ENCODE measurements at regions not wholly inside any gene's neighbourhood (a gene's known extent, or its start where the extent isn't known, plus 50 kb on each side); places are given as distances from the start of the nearest gene placed in this dataset.

- intact Hi-C loops (cut with micrococcal nuclease), result no loop called here
- Mint-ChIP-seq H3K4me1 (ENCODE audit: low read depth) (no peaks in the 10 kb centered on the region), H3K4me3 (no peak overlapping the region), H3K36me3 (ENCODE audit: low read depth) (no peaks in the 10 kb centered on the region), H3K27ac (no peak overlapping the region), H3K9me3 (no peaks in the 10 kb centered on the region), H3K27me3 (peaks cover 3% of the 10 kb centered on the region)
Observed at GRCh38 chr16:77624085-77624484, 98.2 kb upstream of the NUDT7 start.

DNA sequence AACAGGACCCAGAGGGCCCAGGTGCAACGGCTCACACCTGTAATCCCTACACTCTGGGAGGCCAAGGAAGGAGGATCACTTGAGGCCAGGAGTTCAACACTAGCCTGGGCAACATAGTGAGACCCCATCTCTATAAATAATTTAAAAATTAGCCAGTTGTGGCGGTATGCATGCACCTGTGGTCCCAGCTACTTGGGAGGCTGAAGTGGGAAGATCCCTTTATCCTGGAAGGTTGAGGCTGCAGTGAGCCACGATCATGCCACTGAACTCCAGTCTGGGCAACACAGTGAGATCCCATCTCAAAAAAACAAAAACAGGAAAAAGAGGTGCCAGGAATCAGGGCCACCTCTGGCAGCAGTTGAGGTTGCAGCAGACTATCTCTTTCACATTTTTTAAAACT, 85.7 kb upstream of the NUDT7 start:
- Mint-ChIP-seq H3K36me3 (ENCODE audit: low read depth) (no peaks in the 10 kb centered on the region), H3K4me3 (no peak overlapping the region), H3K9me3 (no peaks in the 10 kb centered on the region), H3K4me1 (ENCODE audit: low read depth) (no peaks in the 10 kb centered on the region), H3K27ac (no peak overlapping the region), H3K27me3 (peaks cover 3% of the 10 kb centered on the region)
- intact Hi-C loops (cut with micrococcal nuclease), result no loop called here

DNA sequence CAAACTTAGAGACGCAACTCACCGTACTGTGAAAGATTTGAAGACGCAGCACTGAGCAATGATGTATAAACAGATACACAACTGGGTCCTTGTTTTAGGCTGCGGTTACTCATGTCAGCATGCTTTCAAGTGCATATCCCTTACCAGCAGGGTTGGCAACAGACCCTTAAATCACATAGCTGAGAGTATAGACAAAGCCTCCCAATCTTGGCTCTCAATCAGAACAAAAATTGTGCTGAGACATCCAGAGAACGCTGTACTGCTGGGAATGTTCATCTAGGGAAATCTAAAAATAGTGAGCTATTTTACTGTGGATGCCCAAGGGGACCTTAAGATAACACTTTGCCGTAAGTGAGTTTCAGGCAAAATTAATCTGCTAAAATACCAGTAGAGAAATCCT, 84.4 kb upstream of the NUDT7 start:
- intact Hi-C loops (cut with micrococcal nuclease), result no loop called here
- Mint-ChIP-seq H3K27me3 (peaks cover 3% of the 10 kb centered on the region), H3K4me3 (no peak overlapping the region), H3K36me3 (ENCODE audit: low read depth) (no peaks in the 10 kb centered on the region), H3K4me1 (ENCODE audit: low read depth) (no peaks in the 10 kb centered on the region), H3K27ac (no peak overlapping the region), H3K9me3 (no peaks in the 10 kb centered on the region)

DNA sequence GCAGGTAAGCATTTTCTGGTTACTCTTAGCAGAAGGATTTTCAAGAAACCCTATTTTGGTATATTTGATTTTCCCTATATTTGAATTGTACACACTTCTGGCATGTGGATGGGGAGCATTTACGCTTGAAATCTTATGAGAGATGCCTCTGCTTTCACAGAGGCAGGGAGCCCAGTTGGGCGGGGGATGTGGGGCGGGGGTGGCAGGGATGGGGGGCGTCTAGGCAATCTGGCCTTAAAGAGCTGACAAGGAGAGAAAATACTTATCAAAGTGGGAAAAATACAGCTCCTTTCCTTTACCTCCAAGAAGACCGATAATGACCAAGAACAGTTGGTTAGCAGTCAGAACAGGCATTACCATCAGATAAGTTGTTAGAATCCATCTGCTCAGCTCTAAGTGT, 79.1 kb upstream of the NUDT7 start:
- Mint-ChIP-seq H3K4me3 (no peak overlapping the region), H3K36me3 (ENCODE audit: low read depth) (no peaks in the 10 kb centered on the region), H3K27ac (no peak overlapping the region), H3K27me3 (peaks cover 4% of the 10 kb centered on the region), H3K4me1 (ENCODE audit: low read depth) (no peaks in the 10 kb centered on the region), H3K9me3 (no peaks in the 10 kb centered on the region)
- intact Hi-C loops (cut with micrococcal nuclease), result no loop called here

DNA sequence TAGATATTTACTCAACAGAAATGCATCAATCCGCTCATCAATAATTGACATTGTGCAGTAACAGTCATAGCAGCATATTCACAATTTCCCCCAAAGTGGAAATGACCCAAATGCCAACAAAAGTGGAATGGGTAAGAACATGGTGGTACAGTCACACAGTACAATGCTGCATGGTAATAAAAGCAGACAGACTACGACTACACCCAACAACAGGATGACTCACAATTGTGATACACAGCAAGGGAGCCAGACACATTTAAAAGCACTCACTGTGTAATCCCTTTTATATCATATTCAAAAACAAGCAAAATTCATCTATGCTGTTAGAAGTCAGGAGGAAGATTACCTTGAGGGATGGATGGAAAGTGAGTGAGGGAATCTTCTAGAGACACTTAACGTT, 76.5 kb upstream of the NUDT7 start:
- Mint-ChIP-seq H3K27ac (no peak overlapping the region), H3K4me3 (no peak overlapping the region), H3K9me3 (no peaks in the 10 kb centered on the region), H3K36me3 (ENCODE audit: low read depth) (no peaks in the 10 kb centered on the region), H3K4me1 (ENCODE audit: low read depth) (no peaks in the 10 kb centered on the region), H3K27me3 (peaks cover 2% of the 10 kb centered on the region)
- intact Hi-C loops (cut with micrococcal nuclease), result no loop called here

- no peak overlapping the region for H3K4me3 Mint-ChIP-seq
- no peaks in the 10 kb centered on the region for H3K4me1 Mint-ChIP-seq (ENCODE audit: low read depth)
- peaks cover 2% of the 10 kb centered on the region for H3K27me3 Mint-ChIP-seq
- H3K36me3 Mint-ChIP-seq (ENCODE audit: low read depth), result no peaks in the 10 kb centered on the region
- H3K27ac Mint-ChIP-seq, result no peak overlapping the region
- intact Hi-C loops (cut with micrococcal nuclease), result no loop called here
- no peaks in the 10 kb centered on the region for H3K9me3 Mint-ChIP-seq
Observed at GRCh38 chr16:77647726-77648125, 74.6 kb upstream of the NUDT7 start.

GRCh38 chr16:77650761-77651160, 71.6 kb upstream of the NUDT7 start:
- H3K4me3 Mint-ChIP-seq, result no peak overlapping the region
- intact Hi-C loops (cut with micrococcal nuclease), result no loop called here

DNA sequence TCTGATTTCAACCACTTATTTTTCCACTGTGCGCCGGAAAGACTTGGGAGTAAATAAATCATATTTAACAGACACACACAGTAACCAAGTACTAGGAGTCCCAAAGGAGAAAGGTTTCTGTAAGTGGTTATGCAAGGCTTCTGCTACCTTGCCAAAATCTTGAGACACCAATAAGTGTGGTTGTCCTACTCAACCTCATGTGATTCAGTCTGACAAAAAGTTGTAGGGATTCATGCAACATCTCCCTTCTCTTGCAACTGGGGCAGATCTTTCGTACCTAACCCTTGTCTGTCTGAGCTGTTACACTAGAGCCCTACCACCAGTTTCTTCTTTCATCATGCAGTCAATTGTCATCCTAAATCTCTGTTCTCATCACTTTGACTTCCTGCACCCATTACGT, 69.9 kb upstream of the NUDT7 start:
- Mint-ChIP-seq H3K27ac (no peak overlapping the region), H3K36me3 (ENCODE audit: low read depth) (no peaks in the 10 kb centered on the region), H3K4me3 (no peak overlapping the region), H3K4me1 (ENCODE audit: low read depth) (no peaks in the 10 kb centered on the region), H3K9me3 (peaks cover 11% of the 10 kb centered on the region), H3K27me3 (peaks cover 2% of the 10 kb centered on the region)
- intact Hi-C loops (cut with micrococcal nuclease), result no loop called here

More at GRCh38 chr16:77650761-77651160, 71.6 kb upstream of the NUDT7 start:
- no peaks in the 10 kb centered on the region for H3K9me3 Mint-ChIP-seq
- H3K4me1 Mint-ChIP-seq (ENCODE audit: low read depth), result no peaks in the 10 kb centered on the region
- peaks cover 2% of the 10 kb centered on the region for H3K27me3 Mint-ChIP-seq
- no peaks in the 10 kb centered on the region for H3K36me3 Mint-ChIP-seq (ENCODE audit: low read depth)
- H3K27ac Mint-ChIP-seq, result no peak overlapping the region

- Mint-ChIP-seq H3K4me3 (no peak overlapping the region), H3K36me3 (ENCODE audit: low read depth) (no peaks in the 10 kb centered on the region), H3K27ac (no peak overlapping the region), H3K4me1 (ENCODE audit: low read depth) (no peaks in the 10 kb centered on the region), H3K27me3 (peaks cover 2% of the 10 kb centered on the region), H3K9me3 (peaks cover 24% of the 10 kb centered on the region)
- intact Hi-C loops (cut with micrococcal nuclease), result no loop called here
Observed at GRCh38 chr16:77657016-77657415, 65.3 kb upstream of the NUDT7 start.

- intact Hi-C loops (cut with micrococcal nuclease), result no loop called here
- Mint-ChIP-seq H3K36me3 (ENCODE audit: low read depth) (no peaks in the 10 kb centered on the region), H3K4me1 (ENCODE audit: low read depth) (no peaks in the 10 kb centered on the region), H3K9me3 (peaks cover 55% of the 10 kb centered on the region), H3K27ac (no peak overlapping the region), H3K27me3 (no peaks in the 10 kb centered on the region), H3K4me3 (no peak overlapping the region)
Observed at GRCh38 chr16:77660311-77660710, 62.0 kb upstream of the NUDT7 start.

DNA sequence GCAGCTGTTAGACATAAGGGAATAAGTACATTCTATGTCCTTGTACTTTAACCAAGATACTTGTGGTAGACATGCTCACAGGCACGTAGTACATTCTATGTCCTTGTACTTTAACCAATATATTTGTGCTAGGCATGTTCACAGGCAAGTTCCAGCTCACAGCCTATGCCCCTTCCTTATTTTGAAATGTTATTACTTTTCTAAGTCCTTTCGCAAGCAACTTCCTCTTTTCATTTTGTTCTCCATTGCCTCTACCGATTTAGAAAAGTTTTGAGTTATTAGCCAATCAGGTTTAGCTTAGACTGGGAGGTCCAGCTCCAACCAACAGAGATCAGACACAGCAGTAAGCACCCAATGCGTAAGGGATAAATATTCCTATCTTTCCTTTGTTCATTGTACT, 60.1 kb upstream of the NUDT7 start:
- Mint-ChIP-seq H3K4me1 (ENCODE audit: low read depth) (no peaks in the 10 kb centered on the region), H3K9me3 (peaks cover 46% of the 10 kb centered on the region), H3K27me3 (no peaks in the 10 kb centered on the region), H3K4me3 (no peak overlapping the region), H3K27ac (no peak overlapping the region), H3K36me3 (ENCODE audit: low read depth) (no peaks in the 10 kb centered on the region)
- intact Hi-C loops (cut with micrococcal nuclease), result no loop called here

DNA sequence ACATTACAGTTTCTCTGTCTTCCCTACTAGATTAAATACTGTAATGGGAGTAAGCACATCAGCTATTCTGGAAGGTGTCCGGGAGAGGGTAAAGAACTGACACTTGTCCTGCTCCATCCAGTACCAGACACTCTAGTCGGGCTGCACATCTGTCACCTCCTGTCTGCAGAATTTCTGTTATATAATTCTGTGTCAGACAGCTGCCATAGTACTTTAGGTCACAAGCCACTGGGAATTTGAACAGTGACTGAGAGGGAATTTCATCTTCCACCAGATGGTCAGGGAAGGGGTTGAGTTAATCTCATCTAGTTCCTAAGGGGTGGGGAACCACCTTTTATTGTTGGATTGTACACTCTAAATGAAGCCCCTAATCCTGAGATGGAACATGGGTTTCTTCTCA, 58.6 kb upstream of the NUDT7 start:
- intact Hi-C loops (cut with micrococcal nuclease), result no loop called here
- no peaks in the 10 kb centered on the region for H3K27me3 Mint-ChIP-seq
- peaks cover 41% of the 10 kb centered on the region for H3K9me3 Mint-ChIP-seq
- no peak overlapping the region for H3K4me3 Mint-ChIP-seq
- no peaks in the 10 kb centered on the region for H3K4me1 Mint-ChIP-seq (ENCODE audit: low read depth)
- no peaks in the 10 kb centered on the region for H3K36me3 Mint-ChIP-seq (ENCODE audit: low read depth)
- H3K27ac Mint-ChIP-seq, result no peak overlapping the region

- intact Hi-C loops (cut with micrococcal nuclease), result no loop called here
- H3K9me3 Mint-ChIP-seq, result peaks cover 33% of the 10 kb centered on the region
- peaks cover 1% of the 10 kb centered on the region for H3K27me3 Mint-ChIP-seq
- H3K27ac Mint-ChIP-seq, result no peak overlapping the region
- H3K4me1 Mint-ChIP-seq (ENCODE audit: low read depth), result no peaks in the 10 kb centered on the region
- H3K36me3 Mint-ChIP-seq (ENCODE audit: low read depth), result no peaks in the 10 kb centered on the region
- no peak overlapping the region for H3K4me3 Mint-ChIP-seq
Observed at GRCh38 chr16:77666771-77667170, 55.5 kb upstream of the NUDT7 start.

DNA sequence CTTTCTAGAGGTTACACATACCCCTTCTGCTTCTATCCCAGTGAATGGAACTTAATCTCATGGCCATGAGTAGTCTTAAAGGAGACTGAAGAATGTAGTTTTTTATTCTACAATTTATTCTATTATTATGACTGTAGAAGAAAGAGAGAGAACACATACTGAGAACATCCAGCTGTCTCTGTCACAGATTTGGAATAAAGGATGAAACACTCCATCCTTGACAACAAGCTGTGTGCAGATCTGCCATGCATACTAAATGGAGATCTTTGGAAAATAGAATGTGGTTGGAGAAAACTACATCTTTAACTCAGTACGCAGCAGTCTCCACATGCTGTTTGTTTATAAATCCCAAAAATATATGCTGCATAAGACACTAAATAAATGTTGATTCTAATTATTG, 54.1 kb upstream of the NUDT7 start:
- H3K27ac Mint-ChIP-seq, result no peak overlapping the region
- no peak overlapping the region for H3K4me3 Mint-ChIP-seq
- H3K4me1 Mint-ChIP-seq (ENCODE audit: low read depth), result no peaks in the 10 kb centered on the region
- no peaks in the 10 kb centered on the region for H3K36me3 Mint-ChIP-seq (ENCODE audit: low read depth)
- H3K27me3 Mint-ChIP-seq, result peaks cover 1% of the 10 kb centered on the region
- peaks cover 19% of the 10 kb centered on the region for H3K9me3 Mint-ChIP-seq
- intact Hi-C loops (cut with micrococcal nuclease), result no loop called here

- Mint-ChIP-seq H3K27ac (no peak overlapping the region), H3K36me3 (ENCODE audit: low read depth) (no peaks in the 10 kb centered on the region), H3K27me3 (peaks cover 1% of the 10 kb centered on the region), H3K4me1 (ENCODE audit: low read depth) (no peaks in the 10 kb centered on the region), H3K4me3 (no peak overlapping the region), H3K9me3 (peaks cover 10% of the 10 kb centered on the region)
- intact Hi-C loops (cut with micrococcal nuclease), result no loop called here
Observed at GRCh38 chr16:77669057-77669456, 53.3 kb upstream of the NUDT7 start.
